Naive thymus-derived CD4-positive, alpha-beta T cell (primary cell): ENCODE measurements at regions not wholly inside any gene's neighbourhood (a gene's known extent, or its start where the extent isn't known, plus 50 kb on each side); places are given as distances from the start of the nearest gene placed in this dataset.

Source experiments
- ATAC-seq: fragments of 150-1000 bp; cut with Tn5 transposase; 2 replicates; pipeline ENCODE4 v1.10.0; 2021; ENCODE audit warnings: mild to moderate bottlenecking, moderate library complexity
- CTCF ChIA-PET: fragments of 350-600 bp; sonication (Branson Sonifier 250); formaldehyde crosslinking; loops from one replicate; lab custom pipeline; 2021; ENCODE audit warnings: antibody characterized with exemption; lab: Charles Lee
- POLR2A ChIA-PET: fragments of 350-600 bp; sonication (Branson Sonifier 250); formaldehyde crosslinking; loops from one replicate; lab custom pipeline; 2021; ENCODE audit warnings: antibody characterized with exemption, inconsistent platforms; lab: Charles Lee
- DNase-seq, 9 donors: peaks; one replicate each; pipeline versions ENCODE4 v3.0.0 to v3.0.0-alpha.2; 2020 to 2022; ENCODE audit warnings: mixed read lengths in 1 of 9
- H3K27ac ChIP-seq: one replicate; pipeline ENCODE4 v1.7.0; 2013; ENCODE audit warnings: mild to moderate bottlenecking, low read depth, low read length, moderate library complexity
- H3K27me3 ChIP-seq, 2 donors: one replicate each; pipeline ENCODE4 v1.7.0; 2013; ENCODE audit warnings: low read length in 2 of 2, mild to moderate bottlenecking in 2 of 2, moderate library complexity in 2 of 2; ENCODE audit not compliant: control insufficient read depth in 2 of 2, insufficient read depth in 2 of 2
- H3K36me3 ChIP-seq, 3 experiments: 1 replicate in 2 of 3; 2 replicates in 1 of 3; pipeline ENCODE4 v1.7.0; 2013; ENCODE audit warnings: low read length in 3 of 3, mild to moderate bottlenecking in 3 of 3, moderate library complexity in 1 of 3; ENCODE audit not compliant: insufficient read depth in 3 of 3, control insufficient read depth in 2 of 3
- H3K4me1 ChIP-seq, 2 donors: one replicate each; pipeline ENCODE4 v1.7.0; 2013; ENCODE audit warnings: low read length in 2 of 2, mild to moderate bottlenecking in 2 of 2, moderate library complexity in 1 of 2; ENCODE audit not compliant: control insufficient read depth in 2 of 2, insufficient read depth in 2 of 2
- H3K4me3 ChIP-seq: 2 replicates; pipeline ENCODE4 v1.7.0; 2013; ENCODE audit warnings: mild to moderate bottlenecking, low read length
- H3K9me3 ChIP-seq, 3 experiments: 1 replicate in 2 of 3; 2 replicates in 1 of 3; pipeline ENCODE4 v1.7.0; 2013; ENCODE audit warnings: low read length in 3 of 3; ENCODE audit not compliant: control insufficient read depth in 2 of 3
- H3K27ac Mint-ChIP-seq, 9 donors: one replicate each; pipeline ENCODE4 v1.8.0; 2020 to 2022; ENCODE audit warnings: mixed read lengths in 9 of 9, mild to moderate bottlenecking in 8 of 9, moderate library complexity in 5 of 9, inconsistent platforms in 2 of 9
- H3K27me3 Mint-ChIP-seq, 5 donors: one replicate each; pipeline ENCODE4 v1.8.0; 2021 to 2022; ENCODE audit warnings: mixed read lengths in 5 of 5, mild to moderate bottlenecking in 1 of 5
- H3K36me3 Mint-ChIP-seq, 5 donors: one replicate each; pipeline ENCODE4 v1.8.0; 2020 to 2022; ENCODE audit warnings: mixed read lengths in 5 of 5, mild to moderate bottlenecking in 3 of 5, inconsistent platforms in 1 of 5
- H3K4me1 Mint-ChIP-seq, 7 donors: one replicate each; pipeline ENCODE4 v1.8.0; 2020 to 2022; ENCODE audit warnings: mixed read lengths in 7 of 7, mild to moderate bottlenecking in 3 of 7, inconsistent platforms in 1 of 7
- H3K4me3 Mint-ChIP-seq, 10 donors: one replicate each; pipeline ENCODE4 v1.8.0; 2020 to 2022; ENCODE audit warnings: mild to moderate bottlenecking in 10 of 10, mixed read lengths in 10 of 10, moderate library complexity in 6 of 10, inconsistent platforms in 2 of 10
- H3K9me3 Mint-ChIP-seq, 11 donors: one replicate each; pipeline ENCODE4 v1.8.0; 2020 to 2022; ENCODE audit warnings: mixed read lengths in 11 of 11, mild to moderate bottlenecking in 4 of 11, inconsistent platforms in 1 of 11, moderate library complexity in 1 of 11
- intact Hi-C, 2 donors: fragments of 100-400 bp; cut with micrococcal nuclease; formaldehyde crosslinking; loops; one replicate each; pipeline ENCODE4 v1.15.1; 2023

- DNase-seq = no peak
- Mint-ChIP-seq H3K4me1 (peaks cover 22 to 60% (median 28%) of the 10 kb centered on the region in 7 donors), H3K27ac (no peak overlapping the region), H3K4me3 (no peak overlapping the region), H3K27me3 (no peaks in the 10 kb centered on the region), H3K9me3 (peaks cover 0 to 22% (median 2%) of the 10 kb centered on the region in 11 donors), H3K36me3 (peaks cover 0 to 33% (median 4%) of the 10 kb centered on the region in 5 donors)
- POLR2A ChIA-PET = no interaction called here
- peaks cover 0 to 27% of the 10 kb centered on the region in 2 donors for H3K4me1 ChIP-seq
- no peaks in the 10 kb centered on the region for H3K36me3 ChIP-seq
- H3K27ac ChIP-seq = no peak overlapping the region
- intact Hi-C loops = loop anchor here (2.0 to 10.0 kb wide), 2 partner anchors 17 to 55 kb away; no protein-coding TSS in a partner anchor
- CTCF ChIA-PET = no interaction called here
- ATAC-seq = no peak
- H3K4me3 ChIP-seq = no peak overlapping the region
- no peaks in the 10 kb centered on the region for H3K27me3 ChIP-seq
- H3K9me3 ChIP-seq = no peaks in the 10 kb centered on the region
Measured at GRCh38 chr12:68479896-68480291, 130.8 kb upstream of the RAP1B start.

GRCh38 chr12:68480526-68480925 is 130.2 kb upstream of the RAP1B start:
- intact Hi-C loops = loop anchor here (2.0 to 10.0 kb wide), 2 partner anchors 16 to 54 kb away; no protein-coding TSS in a partner anchor
- Histone ChIP-seq H3K4me1 (peaks cover 0 to 27% of the 10 kb centered on the region in 2 donors), H3K27me3 (no peaks in the 10 kb centered on the region), H3K27ac (no peak overlapping the region), H3K9me3 (no peaks in the 10 kb centered on the region), H3K36me3 (no peaks in the 10 kb centered on the region), H3K4me3 (no peak overlapping the region)
- DNase-seq = no peak
- Mint-ChIP-seq H3K36me3 (peaks cover 0 to 30% (median under 1%) of the 10 kb centered on the region in 5 donors), H3K9me3 (peaks cover 0 to 20% (median 2%) of the 10 kb centered on the region in 11 donors), H3K27me3 (no peaks in the 10 kb centered on the region), H3K4me3 (peak overlapping the region in 1 of 10 donors; percentile 40), H3K4me1 (peaks cover 22 to 57% (median 28%) of the 10 kb centered on the region in 7 donors), H3K27ac (peak overlapping the region in 1 of 9 donors; percentile 86)
- CTCF ChIA-PET = no interaction called here
- POLR2A ChIA-PET = no interaction called here
- no peak for ATAC-seq

GRCh38 chr12:68481181-68481941 is 129.3 kb upstream of the RAP1B start:
- H3K27me3 ChIP-seq = no peaks in the 10 kb centered on the region
- Mint-ChIP-seq H3K27ac (peak overlapping the region in 3 of 9 donors; percentile 31 to 86 (median 32)), H3K4me3 (peak overlapping the region in 2 of 10 donors; percentile 11 to 74), H3K36me3 (peaks cover 0 to 29% (median 3%) of the 10 kb centered on the region in 5 donors), H3K27me3 (no peaks in the 10 kb centered on the region), H3K9me3 (peaks cover 0 to 20% (median 2%) of the 10 kb centered on the region in 11 donors), H3K4me1 (peaks cover 22 to 57% (median 28%) of the 10 kb centered on the region in 7 donors)
- H3K4me1 ChIP-seq = peaks cover 0 to 27% of the 10 kb centered on the region in 2 donors
- H3K9me3 ChIP-seq = no peaks in the 10 kb centered on the region
- H3K36me3 ChIP-seq = no peaks in the 10 kb centered on the region
- H3K27ac ChIP-seq = no peak overlapping the region
- DNase-seq (no peak), ATAC-seq (no peak)
- intact Hi-C loops = loop anchor here (1.0 to 10.0 kb wide), 3 partner anchors 15 to 53 kb away; no protein-coding TSS in a partner anchor
- H3K4me3 ChIP-seq = no peak overlapping the region
- CTCF ChIA-PET = no interaction called here
- POLR2A ChIA-PET = no interaction called here

- Mint-ChIP-seq H3K36me3 (peaks cover 0 to 28% (median 3%) of the 10 kb centered on the region in 5 donors), H3K27me3 (no peaks in the 10 kb centered on the region), H3K27ac (peak overlapping the region in 1 of 9 donors; percentile 86), H3K9me3 (peaks cover 0 to 19% (median 2%) of the 10 kb centered on the region in 11 donors), H3K4me3 (peak overlapping the region in 1 of 10 donors; percentile 74), H3K4me1 (peaks cover 17 to 53% (median 27%) of the 10 kb centered on the region in 7 donors)
- ChIA-PET CTCF (no interaction called here), POLR2A (no interaction called here)
- ATAC-seq = no peak
- no peaks in the 10 kb centered on the region for H3K9me3 ChIP-seq
- no peak for DNase-seq
- H3K4me1 ChIP-seq = peaks cover 0 to 27% of the 10 kb centered on the region in 2 donors
- no peak overlapping the region for H3K4me3 ChIP-seq
- H3K27ac ChIP-seq = no peak overlapping the region
- H3K27me3 ChIP-seq = no peaks in the 10 kb centered on the region
- intact Hi-C loops = loop anchor here in 1 of 2 donors (1.0 to 10.0 kb wide), 4 partner anchors 15 to 131 kb away; no protein-coding TSS in a partner anchor
- no peaks in the 10 kb centered on the region for H3K36me3 ChIP-seq
Measured at GRCh38 chr12:68482014-68482413, 128.7 kb upstream of the RAP1B start.

- Histone ChIP-seq H3K27ac (no peak overlapping the region), H3K36me3 (no peaks in the 10 kb centered on the region), H3K4me3 (no peak overlapping the region), H3K9me3 (no peaks in the 10 kb centered on the region), H3K27me3 (no peaks in the 10 kb centered on the region), H3K4me1 (peaks cover 0 to 27% of the 10 kb centered on the region in 2 donors)
- no peaks in the 10 kb centered on the region for H3K27me3 Mint-ChIP-seq
- POLR2A ChIA-PET = interaction anchor here (0.6 to 0.9 kb wide), 4 partner anchors 20 to 105 kb away, joined by 3 to 4 read pairs (median 3); no protein-coding TSS in a partner anchor
- intact Hi-C loops = loop anchor here in 1 of 2 donors (1.0 to 10.0 kb wide), 4 partner anchors 14 to 131 kb away; no protein-coding TSS in a partner anchor
- peak; percentile 67 for ATAC-seq
- DNase-seq = no peak
- CTCF ChIA-PET = interaction anchor here (0.7 kb wide), 1 partner anchor 157 kb away, joined by 3 read pairs; no protein-coding TSS in a partner anchor
- peaks cover 0 to 21% (median 2%) of the 10 kb centered on the region in 5 donors for H3K36me3 Mint-ChIP-seq
- H3K9me3 Mint-ChIP-seq = peaks cover 0 to 13% (median 2%) of the 10 kb centered on the region in 11 donors
- peak overlapping the region in 5 of 9 donors; percentile 8 to 86 (median 65) for H3K27ac Mint-ChIP-seq
- H3K4me1 Mint-ChIP-seq = peaks cover 10 to 46% (median 27%) of the 10 kb centered on the region in 7 donors
- peak overlapping the region in 1 of 10 donors; percentile 74 for H3K4me3 Mint-ChIP-seq
Measured at GRCh38 chr12:68482660-68483059, 128.0 kb upstream of the RAP1B start.

- Mint-ChIP-seq H3K27me3 (no peaks in the 10 kb centered on the region), H3K9me3 (peaks cover 0 to 11% (median 0%) of the 10 kb centered on the region in 11 donors), H3K27ac (peak overlapping the region in 1 of 9 donors; percentile 78), H3K36me3 (peaks cover 0 to 19% (median 0%) of the 10 kb centered on the region in 5 donors), H3K4me3 (peak overlapping the region in 1 of 10 donors; percentile 60), H3K4me1 (peaks cover 6 to 48% (median 27%) of the 10 kb centered on the region in 7 donors)
- H3K36me3 ChIP-seq = no peaks in the 10 kb centered on the region
- intact Hi-C loops = loop anchor here in 1 of 2 donors (2.0 to 10.0 kb wide), 3 partner anchors 13 to 119 kb away; no protein-coding TSS in a partner anchor
- H3K27ac ChIP-seq = no peak overlapping the region
- ChIA-PET CTCF (no interaction called here), POLR2A (interaction anchor here (1.1 kb wide), 1 partner anchor 9 kb away, joined by 4 read pairs; no protein-coding TSS in a partner anchor)
- H3K4me3 ChIP-seq = no peak overlapping the region
- peaks cover 0 to 27% of the 10 kb centered on the region in 2 donors for H3K4me1 ChIP-seq
- H3K9me3 ChIP-seq = no peaks in the 10 kb centered on the region
- no peaks in the 10 kb centered on the region for H3K27me3 ChIP-seq
- no peak for ATAC-seq
- no peak for DNase-seq
Measured at GRCh38 chr12:68483592-68484383, 126.9 kb upstream of the RAP1B start.
